ENCODE measurements at regions not wholly inside any gene's neighbourhood (a gene's known extent, or its start where the extent isn't known, plus 50 kb on each side); places are given as distances from the start of the nearest gene placed in this dataset.

GRCh38 chr1:37305841-37306240, 168.5 kb upstream of the ZC3H12A start:
- no peak for TF ChIP-seq POLR2A (IDR thresholded peaks at IDR 0.05)
- TF ChIP-seq POLR2AphosphoS5 (IDR thresholded peaks at IDR 0.05): no peak
- no peak for TF ChIP-seq CTCF (IDR thresholded peaks at IDR 0.05)
